Activated naive CD8-positive, alpha-beta T cell treated with anti-CD3 and anti-CD28 coated beads for 36 hours (primary cell): ENCODE measurements at regions not wholly inside any gene's neighbourhood (a gene's known extent, or its start where the extent isn't known, plus 50 kb on each side); places are given as distances from the start of the nearest gene placed in this dataset.

Experiments
- DNase-seq: peaks from one replicate; pipeline ENCODE4 v3.0.0; 2021
- H3K27ac Mint-ChIP-seq: one replicate; pipeline ENCODE4 v1.8.0; 2022; ENCODE audit warnings: mild to moderate bottlenecking, moderate library complexity, mixed read lengths
- H3K27me3 Mint-ChIP-seq: one replicate; pipeline ENCODE4 v1.8.0; 2022; ENCODE audit warnings: mild to moderate bottlenecking, mixed read lengths
- H3K36me3 Mint-ChIP-seq: one replicate; pipeline ENCODE4 v1.8.0; 2021; ENCODE audit warnings: mild to moderate bottlenecking, mixed read lengths
- H3K4me1 Mint-ChIP-seq: one replicate; pipeline ENCODE4 v1.8.0; 2021; ENCODE audit warnings: mixed read lengths
- H3K4me3 Mint-ChIP-seq: one replicate; pipeline ENCODE4 v1.8.0; 2022; ENCODE audit warnings: mild to moderate bottlenecking, moderate library complexity, mixed read lengths
- H3K9me3 Mint-ChIP-seq: one replicate; pipeline ENCODE4 v1.8.0; 2022; ENCODE audit warnings: mixed read lengths

DNA sequence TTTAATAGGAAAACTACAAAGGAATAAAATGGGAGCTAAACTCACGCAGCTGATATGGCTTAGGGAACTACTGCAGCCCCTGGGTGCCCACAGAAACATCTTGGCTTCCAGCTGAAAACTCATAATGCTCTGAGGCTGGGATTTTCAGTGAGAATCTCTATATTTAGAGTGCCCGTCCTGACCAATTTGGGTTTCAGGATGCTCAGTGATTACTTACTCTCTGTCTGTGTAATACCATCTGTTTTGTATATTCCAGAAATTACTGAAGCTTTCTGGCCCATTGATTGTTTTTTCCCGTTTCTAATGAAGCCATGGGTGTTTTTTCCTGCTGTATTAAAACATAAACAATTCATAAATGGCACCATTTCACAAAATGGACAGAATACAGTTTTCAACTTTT lies 50.6 kb upstream of the ZNF385D start:
- H3K27ac Mint-ChIP-seq, result no peak overlapping the region
- no peaks in the 10 kb centered on the region for H3K36me3 Mint-ChIP-seq
- DNase-seq, result no peak
- H3K9me3 Mint-ChIP-seq, result peaks cover 6% of the 10 kb centered on the region
- no peaks in the 10 kb centered on the region for H3K27me3 Mint-ChIP-seq
- no peaks in the 10 kb centered on the region for H3K4me1 Mint-ChIP-seq
- no peak overlapping the region for H3K4me3 Mint-ChIP-seq

DNA sequence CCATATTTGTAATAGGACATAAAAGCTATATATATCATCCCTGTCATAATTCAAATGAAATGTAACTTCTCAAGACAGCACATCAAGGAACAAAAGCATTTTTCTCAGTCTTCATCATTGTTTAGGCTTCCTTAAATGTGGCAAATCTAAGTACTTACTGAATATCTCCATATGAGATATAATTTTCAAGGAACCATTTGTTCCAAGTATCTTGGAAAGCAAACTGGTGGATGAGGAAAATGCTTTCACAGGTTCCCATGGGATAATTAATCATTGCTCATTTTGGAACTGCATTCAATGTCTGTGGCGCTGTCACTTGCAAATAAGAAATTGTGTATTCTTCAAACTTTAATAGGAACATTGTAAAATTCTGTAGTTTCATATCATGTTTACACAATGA lies 52.6 kb upstream of the ZNF385D start:
- DNase-seq, result no peak
- Mint-ChIP-seq H3K27ac (no peak overlapping the region), H3K36me3 (no peaks in the 10 kb centered on the region), H3K9me3 (peaks cover 6% of the 10 kb centered on the region), H3K4me1 (no peaks in the 10 kb centered on the region), H3K4me3 (no peak overlapping the region), H3K27me3 (no peaks in the 10 kb centered on the region)

GRCh38 chr3:21804330-21804729 lies 53.3 kb upstream of the ZNF385D start:
- peaks cover 3% of the 10 kb centered on the region for H3K9me3 Mint-ChIP-seq
- DNase-seq, result no peak
- H3K27ac Mint-ChIP-seq, result no peak overlapping the region
- H3K4me1 Mint-ChIP-seq, result no peaks in the 10 kb centered on the region
- H3K4me3 Mint-ChIP-seq, result no peak overlapping the region
- H3K36me3 Mint-ChIP-seq, result no peaks in the 10 kb centered on the region
- H3K27me3 Mint-ChIP-seq, result no peaks in the 10 kb centered on the region

DNA sequence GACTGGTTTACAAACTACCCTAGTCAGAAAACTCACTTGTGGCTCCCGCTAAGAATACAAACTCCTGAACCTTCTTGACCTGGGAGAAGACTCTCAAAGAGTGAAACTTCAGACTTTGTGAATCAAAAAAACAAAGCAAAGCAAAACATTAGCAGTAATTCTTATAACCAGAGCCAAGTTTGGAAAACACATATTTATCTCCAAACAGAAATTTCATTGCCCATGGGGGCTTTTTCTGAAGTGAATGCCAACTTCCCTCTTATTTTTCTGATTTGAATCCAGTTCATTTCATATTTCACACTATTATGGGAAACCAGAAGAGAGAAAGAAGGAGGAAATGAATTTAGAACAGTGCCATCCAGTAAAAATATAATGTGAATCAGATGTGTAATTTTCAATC lies 55.7 kb upstream of the ZNF385D start:
- Mint-ChIP-seq H3K36me3 (no peaks in the 10 kb centered on the region), H3K4me1 (no peaks in the 10 kb centered on the region), H3K9me3 (no peaks in the 10 kb centered on the region), H3K27me3 (no peaks in the 10 kb centered on the region), H3K4me3 (no peak overlapping the region), H3K27ac (no peak overlapping the region)
- DNase-seq, result no peak

DNA sequence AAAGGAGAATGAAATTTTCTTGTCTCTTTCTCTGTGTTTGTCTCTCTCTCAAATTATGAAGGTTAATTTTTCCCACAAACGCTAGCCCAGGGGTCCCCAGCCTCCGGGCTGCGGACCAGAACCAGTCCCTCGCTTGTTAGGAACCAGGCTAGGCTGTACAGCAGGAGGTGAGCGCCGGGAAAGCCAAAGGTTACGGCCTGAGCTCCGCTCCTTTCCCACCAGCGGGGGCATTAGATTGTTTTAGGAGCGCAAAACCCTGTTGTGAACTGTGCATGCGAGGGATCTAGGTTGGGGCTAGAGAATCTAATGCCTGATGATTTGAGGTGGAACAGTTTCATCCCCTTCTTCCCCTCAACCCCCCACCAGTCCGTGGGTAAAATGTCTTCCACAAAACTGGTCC lies 74.7 kb upstream of the ZNF385D start:
- H3K4me3 Mint-ChIP-seq, result no peak overlapping the region
- H3K4me1 Mint-ChIP-seq, result no peaks in the 10 kb centered on the region
- peaks cover 8% of the 10 kb centered on the region for H3K9me3 Mint-ChIP-seq
- no peaks in the 10 kb centered on the region for H3K36me3 Mint-ChIP-seq
- no peak for DNase-seq
- H3K27ac Mint-ChIP-seq, result no peak overlapping the region
- no peaks in the 10 kb centered on the region for H3K27me3 Mint-ChIP-seq

- DNase-seq, result no peak
- no peak overlapping the region for H3K27ac Mint-ChIP-seq
- H3K36me3 Mint-ChIP-seq, result no peaks in the 10 kb centered on the region
- H3K9me3 Mint-ChIP-seq, result peaks cover 8% of the 10 kb centered on the region
- H3K4me3 Mint-ChIP-seq, result no peak overlapping the region
- no peaks in the 10 kb centered on the region for H3K27me3 Mint-ChIP-seq
- no peaks in the 10 kb centered on the region for H3K4me1 Mint-ChIP-seq
These were observed 75.4 kb upstream of the ZNF385D start for GRCh38 chr3:21826416-21826815.

- Mint-ChIP-seq H3K9me3 (peaks cover 8% of the 10 kb centered on the region), H3K27ac (no peak overlapping the region), H3K4me1 (no peaks in the 10 kb centered on the region), H3K4me3 (no peak overlapping the region), H3K27me3 (no peaks in the 10 kb centered on the region), H3K36me3 (no peaks in the 10 kb centered on the region)
- DNase-seq, result no peak
These were observed 79.5 kb upstream of the ZNF385D start for GRCh38 chr3:21830541-21830940.

GRCh38 chr3:21835264-21835663 lies 84.3 kb upstream of the ZNF385D start:
- no peak for DNase-seq
- no peaks in the 10 kb centered on the region for H3K4me1 Mint-ChIP-seq

DNA sequence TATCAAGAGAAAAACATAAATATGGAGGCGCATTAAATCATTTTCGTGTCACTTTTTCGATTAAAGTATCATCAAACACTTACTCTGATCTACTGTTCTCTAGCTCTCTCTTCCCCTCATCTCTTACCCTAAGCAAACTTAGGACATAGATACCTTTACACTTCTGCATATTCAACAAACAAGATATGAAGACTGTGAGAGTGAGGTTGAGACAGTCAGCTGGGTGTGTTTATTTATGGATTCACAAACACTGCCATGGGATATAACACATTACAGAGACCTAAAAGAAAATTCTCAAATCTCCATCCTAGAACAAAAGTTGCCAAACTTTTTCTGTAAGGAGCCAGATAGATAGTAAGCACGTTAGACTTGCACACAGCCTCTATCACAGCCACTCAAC lies 85.2 kb upstream of the ZNF385D start:
- Mint-ChIP-seq H3K27me3 (no peaks in the 10 kb centered on the region), H3K27ac (no peak overlapping the region), H3K9me3 (no peaks in the 10 kb centered on the region), H3K4me1 (no peaks in the 10 kb centered on the region), H3K4me3 (no peak overlapping the region), H3K36me3 (no peaks in the 10 kb centered on the region)
- no peak for DNase-seq

More at GRCh38 chr3:21835264-21835663, 84.3 kb upstream of the ZNF385D start:
- H3K9me3 Mint-ChIP-seq, result peaks cover 3% of the 10 kb centered on the region
- H3K27me3 Mint-ChIP-seq, result no peaks in the 10 kb centered on the region
- no peak overlapping the region for H3K27ac Mint-ChIP-seq
- no peak overlapping the region for H3K4me3 Mint-ChIP-seq
- H3K36me3 Mint-ChIP-seq, result no peaks in the 10 kb centered on the region

- Mint-ChIP-seq H3K4me1 (no peaks in the 10 kb centered on the region), H3K9me3 (no peaks in the 10 kb centered on the region), H3K36me3 (no peaks in the 10 kb centered on the region)
These were observed 88.2 kb upstream of the ZNF385D start for GRCh38 chr3:21839176-21839575.

GRCh38 chr3:21839592-21839991 lies 88.6 kb upstream of the ZNF385D start:
- Mint-ChIP-seq H3K27me3 (no peaks in the 10 kb centered on the region), H3K9me3 (no peaks in the 10 kb centered on the region), H3K4me3 (no peak overlapping the region), H3K27ac (no peak overlapping the region), H3K36me3 (no peaks in the 10 kb centered on the region), H3K4me1 (no peaks in the 10 kb centered on the region)
- no peak for DNase-seq

More at GRCh38 chr3:21839176-21839575, 88.2 kb upstream of the ZNF385D start:
- H3K27ac Mint-ChIP-seq, result no peak overlapping the region
- no peak overlapping the region for H3K4me3 Mint-ChIP-seq
- no peaks in the 10 kb centered on the region for H3K27me3 Mint-ChIP-seq
- no peak for DNase-seq

GRCh38 chr3:21847005-21847404 lies 96.0 kb upstream of the ZNF385D start:
- H3K4me3 Mint-ChIP-seq, result no peak overlapping the region
- H3K4me1 Mint-ChIP-seq, result no peaks in the 10 kb centered on the region
- peaks cover 3% of the 10 kb centered on the region for H3K9me3 Mint-ChIP-seq
- no peak for DNase-seq
- no peaks in the 10 kb centered on the region for H3K36me3 Mint-ChIP-seq
- H3K27me3 Mint-ChIP-seq, result no peaks in the 10 kb centered on the region
- H3K27ac Mint-ChIP-seq, result no peak overlapping the region

GRCh38 chr3:21859124-21860081 lies 108.4 kb upstream of the ZNF385D start:
- Mint-ChIP-seq H3K27ac (no peak overlapping the region), H3K4me3 (no peak overlapping the region), H3K27me3 (no peaks in the 10 kb centered on the region), H3K9me3 (peaks cover 2% of the 10 kb centered on the region), H3K4me1 (no peaks in the 10 kb centered on the region), H3K36me3 (no peaks in the 10 kb centered on the region)
- no peak for DNase-seq

DNA sequence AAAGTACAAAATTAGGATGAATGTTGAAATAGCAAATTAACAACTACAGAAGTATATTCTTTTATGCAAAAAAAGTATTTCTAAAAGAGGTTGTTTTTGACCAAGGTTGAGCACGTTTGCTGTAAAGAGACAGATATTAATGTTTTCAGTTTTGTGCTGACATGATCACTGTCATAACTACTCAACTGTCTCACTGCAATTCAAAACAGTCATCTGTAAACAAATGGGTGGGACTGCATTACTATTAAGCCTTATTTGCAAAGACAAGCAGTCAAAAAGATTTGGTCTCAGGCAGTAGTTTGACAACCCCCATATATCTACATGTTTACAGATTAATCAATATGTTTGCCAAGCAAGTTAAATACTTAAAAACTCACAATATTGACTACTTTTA lies 109.1 kb upstream of the ZNF385D start:
- Mint-ChIP-seq H3K36me3 (no peaks in the 10 kb centered on the region), H3K9me3 (peaks cover 2% of the 10 kb centered on the region), H3K27ac (no peak overlapping the region), H3K4me3 (no peak overlapping the region), H3K4me1 (no peaks in the 10 kb centered on the region), H3K27me3 (no peaks in the 10 kb centered on the region)
- no peak for DNase-seq

DNA sequence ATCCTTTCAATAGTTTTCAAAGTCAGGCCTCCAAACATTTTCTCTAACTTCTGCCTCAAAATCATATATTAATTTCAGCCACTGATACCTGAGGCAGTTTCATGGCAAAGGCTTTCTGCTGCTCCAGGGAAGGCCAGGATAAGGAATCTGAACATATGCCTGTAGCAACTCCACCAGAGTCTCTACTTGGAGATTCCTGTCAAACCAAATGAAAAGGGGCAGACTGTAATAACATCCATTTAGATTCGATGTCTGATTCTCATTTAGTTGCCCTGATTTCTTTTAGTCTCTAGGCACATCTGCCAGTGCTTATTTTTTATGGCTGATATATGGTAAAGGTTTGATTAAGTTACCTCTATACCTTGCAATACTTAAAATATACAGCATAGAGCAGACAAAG lies 109.6 kb upstream of the ZNF385D start:
- Mint-ChIP-seq H3K4me3 (no peak overlapping the region), H3K27me3 (no peaks in the 10 kb centered on the region), H3K36me3 (no peaks in the 10 kb centered on the region), H3K9me3 (peaks cover 2% of the 10 kb centered on the region), H3K4me1 (no peaks in the 10 kb centered on the region), H3K27ac (no peak overlapping the region)
- no peak for DNase-seq

DNA sequence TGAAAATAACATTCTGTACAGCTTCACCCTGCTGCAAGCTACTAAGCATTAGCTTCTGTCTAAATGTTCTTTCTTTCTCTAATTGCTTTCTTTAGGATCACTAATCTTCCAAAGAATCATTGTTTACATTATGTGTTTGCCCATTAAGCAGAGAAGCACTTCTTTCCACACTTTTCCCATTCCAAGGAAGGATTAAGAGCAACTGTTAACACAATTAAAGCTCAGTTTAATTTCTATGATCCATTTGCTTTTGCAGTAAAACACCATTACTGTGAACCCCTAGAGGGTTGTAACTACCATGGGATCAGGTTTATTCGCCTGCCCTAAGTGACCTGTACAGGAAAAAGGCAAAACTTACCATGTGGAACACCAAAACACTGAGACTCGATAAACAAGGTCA lies 125.8 kb upstream of the ZNF385D start:
- Mint-ChIP-seq H3K27me3 (no peaks in the 10 kb centered on the region), H3K4me3 (no peak overlapping the region), H3K27ac (no peak overlapping the region), H3K36me3 (no peaks in the 10 kb centered on the region), H3K9me3 (peaks cover 9% of the 10 kb centered on the region), H3K4me1 (no peaks in the 10 kb centered on the region)
- no peak for DNase-seq
